Endothelial cell (in vitro differentiated cells): ENCODE measurements at regions not wholly inside any gene's neighbourhood (a gene's known extent, or its start where the extent isn't known, plus 50 kb on each side); places are given as distances from the start of the nearest gene placed in this dataset.
"Not testable (repeated sequence)": the region's sequence is repeated elsewhere in the genome, so short reads cannot be mapped to it uniquely, and the experiment has no call there.

Experiments used
- DNase-seq: peaks from one replicate; pipeline ENCODE4 v3.0.0; 2021; ENCODE audit warnings: low spot score
- H3K27ac Mint-ChIP-seq: one replicate; pipeline ENCODE4 v1.8.0; 2021; ENCODE audit warnings: mixed read lengths, inconsistent platforms; ENCODE audit not compliant: unreplicated experiment
- H3K27me3 Mint-ChIP-seq: one replicate; pipeline ENCODE4 v1.8.0; 2021; ENCODE audit warnings: mild to moderate bottlenecking, moderate library complexity, mixed read lengths, inconsistent platforms; ENCODE audit not compliant: unreplicated experiment
- H3K36me3 Mint-ChIP-seq: one replicate; pipeline ENCODE4 v1.8.0; 2021; ENCODE audit warnings: mild to moderate bottlenecking, low read depth, mixed read lengths, inconsistent platforms; ENCODE audit not compliant: unreplicated experiment
- H3K4me1 Mint-ChIP-seq: one replicate; pipeline ENCODE4 v1.8.0; 2021; ENCODE audit warnings: mild to moderate bottlenecking, mixed read lengths, inconsistent platforms; ENCODE audit not compliant: unreplicated experiment
- H3K4me3 Mint-ChIP-seq: one replicate; pipeline ENCODE4 v1.8.0; 2021; ENCODE audit warnings: mild to moderate bottlenecking, mixed read lengths, inconsistent platforms; ENCODE audit not compliant: unreplicated experiment
- H3K9me3 Mint-ChIP-seq: one replicate; pipeline ENCODE4 v1.8.0; 2021; ENCODE audit warnings: mixed read lengths, inconsistent platforms; ENCODE audit not compliant: unreplicated experiment
- TF ChIP-seq, protein P1 (sequence below): fragments of 200-600 bp; sonication (generic); IDR thresholded peaks from one replicate; pipeline ENCODE4 v1.5.0; 2021; ENCODE audit warnings: antibody characterized with exemption; ENCODE audit not compliant: unreplicated experiment

DNA sequence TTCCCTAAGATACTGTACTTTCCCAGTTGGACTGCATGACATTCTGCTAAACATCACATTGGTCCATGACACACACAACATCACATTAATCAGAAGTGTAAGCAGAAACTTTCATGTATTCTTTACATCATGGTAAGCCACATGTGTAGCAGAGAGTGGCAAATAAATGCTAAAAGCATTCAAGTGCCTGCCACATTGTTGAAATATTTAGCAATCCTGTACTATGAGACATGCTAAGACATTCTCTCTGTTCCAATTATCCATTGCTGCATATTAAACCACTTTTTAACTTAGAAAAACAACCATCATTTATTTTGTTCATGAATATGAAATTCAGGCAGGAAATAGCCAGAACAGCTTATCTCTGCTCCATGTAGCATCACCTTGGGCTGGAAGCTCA is 207.7 kb upstream of the GJE1 start:
- no peak for DNase-seq
- peaks cover 3% of the 10 kb centered on the region for H3K27me3 Mint-ChIP-seq

DNA sequence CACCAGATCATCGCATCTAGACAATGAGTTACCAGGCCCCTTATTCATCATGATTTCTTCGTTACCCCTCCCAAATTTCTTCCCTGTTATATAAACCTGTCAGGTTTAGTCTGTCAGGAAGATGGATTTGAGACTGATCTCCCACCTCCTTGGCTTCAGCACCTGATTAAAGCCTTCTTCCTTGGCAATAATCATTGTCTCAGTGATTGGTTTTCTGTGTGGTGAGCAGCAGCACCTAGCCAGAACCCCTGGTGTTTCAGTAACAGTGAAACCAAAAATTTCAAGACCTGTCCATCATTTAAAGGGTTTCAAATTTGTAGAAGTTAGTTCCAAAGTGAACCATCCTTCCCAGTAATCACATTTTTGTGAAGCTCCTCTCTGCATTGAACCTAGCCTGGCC is 209.8 kb upstream of the GJE1 start:
- DNase-seq = no peak
- TF ChIP-seq, protein P1, sequence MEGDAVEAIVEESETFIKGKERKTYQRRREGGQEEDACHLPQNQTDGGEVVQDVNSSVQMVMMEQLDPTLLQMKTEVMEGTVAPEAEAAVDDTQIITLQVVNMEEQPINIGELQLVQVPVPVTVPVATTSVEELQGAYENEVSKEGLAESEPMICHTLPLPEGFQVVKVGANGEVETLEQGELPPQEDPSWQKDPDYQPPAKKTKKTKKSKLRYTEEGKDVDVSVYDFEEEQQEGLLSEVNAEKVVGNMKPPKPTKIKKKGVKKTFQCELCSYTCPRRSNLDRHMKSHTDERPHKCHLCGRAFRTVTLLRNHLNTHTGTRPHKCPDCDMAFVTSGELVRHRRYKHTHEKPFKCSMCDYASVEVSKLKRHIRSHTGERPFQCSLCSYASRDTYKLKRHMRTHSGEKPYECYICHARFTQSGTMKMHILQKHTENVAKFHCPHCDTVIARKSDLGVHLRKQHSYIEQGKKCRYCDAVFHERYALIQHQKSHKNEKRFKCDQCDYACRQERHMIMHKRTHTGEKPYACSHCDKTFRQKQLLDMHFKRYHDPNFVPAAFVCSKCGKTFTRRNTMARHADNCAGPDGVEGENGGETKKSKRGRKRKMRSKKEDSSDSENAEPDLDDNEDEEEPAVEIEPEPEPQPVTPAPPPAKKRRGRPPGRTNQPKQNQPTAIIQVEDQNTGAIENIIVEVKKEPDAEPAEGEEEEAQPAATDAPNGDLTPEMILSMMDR = no peak
- no peak overlapping the region for H3K4me3 Mint-ChIP-seq
- no peaks in the 10 kb centered on the region for H3K36me3 Mint-ChIP-seq
- H3K4me1 Mint-ChIP-seq = no peaks in the 10 kb centered on the region
- H3K27ac Mint-ChIP-seq = no peak overlapping the region
- no peaks in the 10 kb centered on the region for H3K27me3 Mint-ChIP-seq
- H3K9me3 Mint-ChIP-seq = no peaks in the 10 kb centered on the region

More for the DNA sequence above, 207.7 kb upstream of the GJE1 start:
- peaks cover 2% of the 10 kb centered on the region for H3K4me1 Mint-ChIP-seq
- no peaks in the 10 kb centered on the region for H3K9me3 Mint-ChIP-seq
- TF ChIP-seq, protein P1 = no peak
- H3K4me3 Mint-ChIP-seq = no peak overlapping the region
- peaks cover 3% of the 10 kb centered on the region for H3K36me3 Mint-ChIP-seq
- H3K27ac Mint-ChIP-seq = no peak overlapping the region

DNA sequence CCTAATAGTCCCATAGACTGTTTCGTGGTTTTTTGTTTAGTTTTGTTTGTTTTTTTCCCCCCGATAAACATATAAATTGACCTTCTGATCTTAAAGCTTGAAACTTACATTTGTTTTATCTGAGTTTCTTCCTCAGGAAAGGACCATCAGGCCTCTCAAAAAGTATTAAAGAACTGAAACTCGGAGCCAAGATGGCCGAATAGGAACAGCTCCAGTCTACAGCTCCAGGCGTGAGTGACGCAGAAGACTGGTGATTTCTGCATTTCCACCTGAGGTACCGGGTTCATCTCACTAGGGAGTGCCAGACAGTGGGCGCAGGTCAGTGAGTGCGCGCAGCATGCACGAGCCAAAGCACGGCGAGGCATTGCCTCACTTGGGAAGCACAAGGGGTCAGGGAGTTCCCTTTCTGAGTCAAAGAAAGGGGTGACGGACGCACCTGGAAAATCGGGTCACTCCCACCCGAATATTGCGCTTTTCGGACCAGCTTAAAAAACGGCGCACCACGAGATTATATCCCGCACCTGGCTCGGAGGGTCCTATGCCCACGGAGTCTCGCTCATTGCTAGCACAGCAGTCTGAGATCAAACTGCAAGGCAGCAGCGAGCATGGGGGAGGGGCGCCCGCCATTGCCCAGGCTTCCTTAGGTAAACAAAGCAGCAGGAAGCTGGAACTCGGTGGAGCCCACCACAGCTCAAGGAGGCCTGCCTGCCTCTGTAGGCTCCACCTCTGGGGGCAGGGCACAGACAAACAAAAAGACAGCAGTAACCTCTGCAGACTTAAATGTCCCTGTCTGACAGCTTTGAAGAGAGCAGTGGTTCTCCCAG is 215.8 kb upstream of the GJE1 start:
- not testable (repeated sequence) for H3K9me3 Mint-ChIP-seq, H3K4me3 Mint-ChIP-seq, H3K36me3 Mint-ChIP-seq, DNase-seq, H3K27ac Mint-ChIP-seq, H3K27me3 Mint-ChIP-seq, H3K4me1 Mint-ChIP-seq

DNA sequence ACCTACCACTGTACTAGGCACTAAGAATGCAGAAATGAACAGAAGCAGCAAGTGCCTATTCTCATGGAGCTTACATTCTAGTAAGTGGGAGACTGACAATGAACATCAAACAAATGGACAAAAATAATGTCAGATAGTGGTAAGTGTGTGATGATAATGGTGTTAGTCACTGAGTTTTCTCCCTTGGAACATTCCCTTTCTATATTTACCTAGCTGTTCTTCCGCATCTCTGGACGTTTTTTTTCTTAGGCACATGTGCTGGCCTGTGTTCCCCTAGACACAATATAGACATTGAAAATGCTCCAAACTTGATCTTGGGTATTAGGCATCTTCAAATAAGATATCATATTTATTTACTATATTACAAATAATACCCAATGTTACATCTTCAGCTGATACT is 218.1 kb upstream of the GJE1 start:
- Mint-ChIP-seq H3K27me3 (no peaks in the 10 kb centered on the region), H3K4me1 (peaks cover 9% of the 10 kb centered on the region), H3K27ac (no peak overlapping the region), H3K4me3 (no peak overlapping the region), H3K9me3 (peaks cover 4% of the 10 kb centered on the region), H3K36me3 (peaks cover 7% of the 10 kb centered on the region)
- DNase-seq = no peak
- TF ChIP-seq, protein P1 = no peak

DNA sequence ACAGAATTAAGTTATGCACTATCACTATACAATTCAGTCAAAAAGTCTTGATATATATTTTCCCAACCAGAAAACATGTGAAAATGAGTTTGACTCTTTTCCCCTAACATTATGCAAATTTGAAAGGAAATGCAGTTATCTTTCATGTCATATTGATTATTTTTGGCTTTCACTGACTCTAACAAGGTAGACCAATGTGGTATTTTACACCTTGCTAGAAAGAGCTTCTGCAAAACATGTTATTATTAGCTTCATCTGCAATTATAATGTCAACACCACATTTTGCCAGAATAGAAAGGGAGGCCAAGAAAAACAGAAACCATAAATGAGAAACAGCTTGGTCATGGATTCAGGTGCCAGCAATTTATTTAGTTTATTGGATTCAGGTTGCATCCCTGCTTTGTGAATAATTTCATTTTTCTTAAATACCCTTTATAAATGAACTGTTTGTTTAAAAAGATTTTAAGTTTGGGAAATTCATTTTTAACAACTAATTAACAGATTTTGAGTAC is 226.1 kb upstream of the GJE1 start:
- TF ChIP-seq, protein P1 = no peak
- Mint-ChIP-seq H3K9me3 (no peaks in the 10 kb centered on the region), H3K27ac (no peak overlapping the region), H3K4me1 (no peaks in the 10 kb centered on the region), H3K36me3 (no peaks in the 10 kb centered on the region), H3K4me3 (no peak overlapping the region), H3K27me3 (no peaks in the 10 kb centered on the region)
- no peak for DNase-seq
